H9 (cell line): ENCODE measurements at regions not wholly inside any gene's neighbourhood (a gene's known extent, or its start where the extent isn't known, plus 50 kb on each side); places are given as distances from the start of the nearest gene placed in this dataset.
A peak's percentile ranks its signal among the peaks of the same experiment; 100 is the strongest.

Experiments used
- DNase-seq: peaks from one replicate; pipeline ENCODE4 v3.0.0-alpha.2; 2017
- H2AFZ ChIP-seq: one replicate; pipeline ENCODE4 v1.6.1; 2013; ENCODE audit warnings: mild to moderate bottlenecking, low read length, control low read depth, moderate library complexity
- H2AK5ac ChIP-seq: 2 replicates; pipeline ENCODE4 v1.6.1; 2013; ENCODE audit warnings: low read length, control low read depth, mixed read lengths; ENCODE audit not compliant: insufficient read length
- H2BK120ac ChIP-seq: one replicate; pipeline ENCODE4 v1.6.1; 2013; ENCODE audit warnings: low read depth, mild to moderate bottlenecking, low read length, control low read depth, inconsistent platforms; ENCODE audit not compliant: poor library complexity, severe bottlenecking
- H2BK12ac ChIP-seq: 2 replicates; pipeline ENCODE4 v1.6.1; 2013; ENCODE audit warnings: low read length, control low read depth, mixed read lengths, low read depth; ENCODE audit not compliant: insufficient read length
- H2BK15ac ChIP-seq: 2 replicates; pipeline ENCODE4 v1.6.1; 2013; ENCODE audit warnings: low read depth, low read length, control low read depth
- H2BK20ac ChIP-seq: one replicate; pipeline ENCODE4 v1.6.1; 2013; ENCODE audit warnings: low read depth, mild to moderate bottlenecking, low read length, control low read depth, inconsistent platforms; ENCODE audit not compliant: poor library complexity, severe bottlenecking
- H2BK5ac ChIP-seq: 2 replicates; pipeline ENCODE4 v1.6.1; 2013; ENCODE audit warnings: low read length, control low read depth, mixed read lengths; ENCODE audit not compliant: insufficient read length
- H3K14ac ChIP-seq: 2 replicates; pipeline ENCODE4 v1.6.1; 2013; ENCODE audit warnings: low read length, control low read depth; ENCODE audit not compliant: insufficient read depth
- H3K18ac ChIP-seq: 2 replicates; pipeline ENCODE4 v1.6.1; 2013; ENCODE audit warnings: low read depth, mild to moderate bottlenecking, mixed read lengths, low read length, control low read depth; ENCODE audit not compliant: insufficient read length
- H3K23ac ChIP-seq: 2 replicates; pipeline ENCODE4 v1.6.1; 2013; ENCODE audit warnings: low read length, control low read depth, mixed read lengths, low read depth; ENCODE audit not compliant: insufficient read length
- H3K23me2 ChIP-seq: 2 replicates; pipeline ENCODE4 v1.6.1; 2013; ENCODE audit warnings: low read depth, mild to moderate bottlenecking, mixed read lengths, low read length, control low read depth; ENCODE audit not compliant: insufficient read length, poor library complexity, severe bottlenecking
- H3K27ac ChIP-seq: 2 replicates; pipeline ENCODE4 v1.5.1; 2013; ENCODE audit warnings: low read length, control low read depth, mixed read lengths, low read depth; ENCODE audit not compliant: insufficient read length
- H3K27me3 ChIP-seq: 2 replicates; pipeline ENCODE4 v1.6.1; 2013; ENCODE audit warnings: low read length, control low read depth, inconsistent platforms; ENCODE audit not compliant: insufficient read depth
- H3K4ac ChIP-seq: 2 replicates; pipeline ENCODE4 v1.6.1; 2013; ENCODE audit warnings: low read depth, mild to moderate bottlenecking, control low read depth, inconsistent platforms, low read length, moderate library complexity
- H3K4me1 ChIP-seq: 2 replicates; pipeline ENCODE4 v1.6.1; 2013; ENCODE audit warnings: low read length, control low read depth, inconsistent platforms; ENCODE audit not compliant: insufficient read depth
- H3K4me2 ChIP-seq: 2 replicates; pipeline ENCODE4 v1.6.1; 2013; ENCODE audit warnings: low read length, control low read depth, mixed read lengths; ENCODE audit not compliant: insufficient read length, insufficient read depth
- H3K56ac ChIP-seq: 2 replicates; pipeline ENCODE4 v1.6.1; 2013; ENCODE audit warnings: low read depth, mild to moderate bottlenecking, mixed read lengths, low read length, control low read depth; ENCODE audit not compliant: insufficient read length
- H3K79me1 ChIP-seq: 2 replicates; pipeline ENCODE4 v1.6.1; 2013; ENCODE audit warnings: low read depth, mild to moderate bottlenecking, moderate library complexity, low read length, control low read depth, inconsistent platforms; ENCODE audit not compliant: insufficient read depth, poor library complexity, severe bottlenecking
- H3K79me2 ChIP-seq: 2 replicates; pipeline ENCODE4 v1.6.1; 2013; ENCODE audit warnings: low read length, control low read depth, inconsistent platforms; ENCODE audit not compliant: insufficient read depth
- H3K9ac ChIP-seq: 2 replicates; pipeline ENCODE4 v1.6.1; 2013; ENCODE audit warnings: low read length, control low read depth, mixed read lengths; ENCODE audit not compliant: insufficient read length; ENCODE audit errors: extremely low read depth
- H3K9me3 ChIP-seq: one replicate; pipeline ENCODE4 v1.6.1; 2013; ENCODE audit warnings: low read depth, low read length, inconsistent platforms; ENCODE audit not compliant: control insufficient read depth
- H3T11ph ChIP-seq: one replicate; pipeline ENCODE4 v1.6.1; 2013; ENCODE audit warnings: mild to moderate bottlenecking, low read length, control low read depth, inconsistent platforms
- H4K20me1 ChIP-seq: one replicate; pipeline ENCODE4 v1.6.1; 2013; ENCODE audit not compliant: control insufficient read depth, insufficient read length, insufficient read depth
- H4K5ac ChIP-seq: 2 replicates; pipeline ENCODE4 v1.6.1; 2013; ENCODE audit warnings: low read depth, mild to moderate bottlenecking, mixed read lengths, low read length, control low read depth; ENCODE audit not compliant: insufficient read length
- H4K8ac ChIP-seq: replicated peaks from 2 replicates; pipeline ENCODE4 v1.6.1; 2013; ENCODE audit warnings: low read length, control low read depth, mixed read lengths, low read depth; ENCODE audit not compliant: insufficient read length
- H4K91ac ChIP-seq: 2 replicates; pipeline ENCODE4 v1.6.1; 2013; ENCODE audit warnings: low read depth, mild to moderate bottlenecking, moderate library complexity, mixed read lengths, low read length, control low read depth; ENCODE audit not compliant: insufficient read length
- H3K27ac Mint-ChIP-seq, 3 experiments: 2 replicates in 2 of 3; 3 replicates in 1 of 3; pipeline ENCODE4 v1.8.0; 2020 to 2021; ENCODE audit warnings: mixed read lengths in 3 of 3, mild to moderate bottlenecking in 1 of 3, moderate library complexity in 1 of 3
- H3K27me3 Mint-ChIP-seq: 2 replicates; pipeline ENCODE4 v1.8.0; 2021; ENCODE audit warnings: low read depth, mild to moderate bottlenecking, moderate library complexity, mixed read lengths
- H3K36me3 Mint-ChIP-seq, 3 experiments: 2 replicates in 2 of 3; 3 replicates in 1 of 3; pipeline ENCODE4 v1.8.0; 2020 to 2021; ENCODE audit warnings: low read depth in 3 of 3, mixed read lengths in 3 of 3; ENCODE audit not compliant: insufficient read depth in 1 of 3
- H3K4me1 Mint-ChIP-seq, 2 experiments: 2 replicates each; pipeline ENCODE4 v1.8.0; 2020; ENCODE audit warnings: mixed read lengths in 2 of 2
- H3K4me3 Mint-ChIP-seq, 2 experiments: 2 replicates in 1 of 2; 3 replicates in 1 of 2; pipeline ENCODE4 v1.8.0; 2020 to 2021; ENCODE audit warnings: mild to moderate bottlenecking in 2 of 2, mixed read lengths in 2 of 2, moderate library complexity in 1 of 2
- H3K9me3 Mint-ChIP-seq, 2 experiments: 2 replicates in 1 of 2; 3 replicates in 1 of 2; pipeline ENCODE4 v1.8.0; 2020; ENCODE audit warnings: mild to moderate bottlenecking in 2 of 2, mixed read lengths in 2 of 2, moderate library complexity in 1 of 2
- WGBS: extraction: QIAGEN DNeasy Blood & Tissue Kit; methylation state at CpG from one replicate; pipeline ENCODE4 v1.1.7; 2013; ENCODE audit warnings: missing lambda C conversion rate, low lambda C conversion rate, mixed read lengths; ENCODE audit not compliant: insufficient read length; ENCODE audit errors: extremely low coverage; 5-methylcytosine and 5-hydroxymethylcytosine counted together
- TF ChIP-seq, protein P1 (sequence below): fragments of 200-600 bp; sonication (generic); conservative IDR thresholded peaks from 3 replicates; pipeline ENCODE4 v1.8.0; 2021; ENCODE audit warnings: antibody characterized with exemption, mild to moderate bottlenecking

- Histone ChIP-seq H3K27ac (no peak overlapping the region), H2AK5ac (no peak overlapping the region)
- TF ChIP-seq, protein P1, sequence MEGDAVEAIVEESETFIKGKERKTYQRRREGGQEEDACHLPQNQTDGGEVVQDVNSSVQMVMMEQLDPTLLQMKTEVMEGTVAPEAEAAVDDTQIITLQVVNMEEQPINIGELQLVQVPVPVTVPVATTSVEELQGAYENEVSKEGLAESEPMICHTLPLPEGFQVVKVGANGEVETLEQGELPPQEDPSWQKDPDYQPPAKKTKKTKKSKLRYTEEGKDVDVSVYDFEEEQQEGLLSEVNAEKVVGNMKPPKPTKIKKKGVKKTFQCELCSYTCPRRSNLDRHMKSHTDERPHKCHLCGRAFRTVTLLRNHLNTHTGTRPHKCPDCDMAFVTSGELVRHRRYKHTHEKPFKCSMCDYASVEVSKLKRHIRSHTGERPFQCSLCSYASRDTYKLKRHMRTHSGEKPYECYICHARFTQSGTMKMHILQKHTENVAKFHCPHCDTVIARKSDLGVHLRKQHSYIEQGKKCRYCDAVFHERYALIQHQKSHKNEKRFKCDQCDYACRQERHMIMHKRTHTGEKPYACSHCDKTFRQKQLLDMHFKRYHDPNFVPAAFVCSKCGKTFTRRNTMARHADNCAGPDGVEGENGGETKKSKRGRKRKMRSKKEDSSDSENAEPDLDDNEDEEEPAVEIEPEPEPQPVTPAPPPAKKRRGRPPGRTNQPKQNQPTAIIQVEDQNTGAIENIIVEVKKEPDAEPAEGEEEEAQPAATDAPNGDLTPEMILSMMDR, result no peak
These were observed 777.3 kb downstream of the PCDH18 start for GRCh38 chr4:136754810-136755530.

More at GRCh38 chr4:136754810-136755530, 777.3 kb downstream of the PCDH18 start:
- DNase-seq, result no peak
- no peak overlapping the region for H4K5ac ChIP-seq
- no peaks in the 10 kb centered on the region for H3K27me3 ChIP-seq
- H3K4ac ChIP-seq, result no peak overlapping the region
- H3K4me2 ChIP-seq, result no peak overlapping the region
- no peak overlapping the region for H4K8ac ChIP-seq
- no peak overlapping the region for H3K56ac ChIP-seq
- no peak overlapping the region for H3K9ac ChIP-seq
- H2BK120ac ChIP-seq, result no peak overlapping the region
- no CpG with 5 or more reads among the region's 2 CpGs for WGBS
- no peaks in the 10 kb centered on the region for H3K27me3 Mint-ChIP-seq
- H3K27ac Mint-ChIP-seq, result 0 out of 7 replicates have a peak overlapping the region, but pooled peaks of 1 of the 3 experiments have one; percentile 52
- no peaks in the 10 kb centered on the region for H3K79me2 ChIP-seq
- no peaks in the 10 kb centered on the region for H4K20me1 ChIP-seq
- no peak overlapping the region for H2BK20ac ChIP-seq
- no peak overlapping the region for H3K18ac ChIP-seq
- H3K4me1 ChIP-seq, result peaks cover 8% of the 10 kb centered on the region; the same call in 1 of the 2 replicates
- H2BK12ac ChIP-seq, result no peak overlapping the region
- H3K9me3 Mint-ChIP-seq, result peaks cover 3 to 4% of the 10 kb centered on the region in 2 experiments; a peak in 4 of 5 replicates
- H3K79me1 ChIP-seq, result no peaks in the 10 kb centered on the region
- peaks cover 2% of the 10 kb centered on the region for H3K9me3 ChIP-seq
- no peak overlapping the region for H2BK5ac ChIP-seq
- H3K14ac ChIP-seq, result no peak overlapping the region
- H2BK15ac ChIP-seq, result no peak overlapping the region
- no peak overlapping the region for H3T11ph ChIP-seq
- no peak overlapping the region for H4K91ac ChIP-seq
- H3K36me3 Mint-ChIP-seq, result peaks cover 4 to 9% (median 5%) of the 10 kb centered on the region in 3 experiments
- H3K4me3 Mint-ChIP-seq, result no peak overlapping the region
- peaks cover 28% of the 10 kb centered on the region in 2 experiments for H3K4me1 Mint-ChIP-seq
- no peak overlapping the region for H2AFZ ChIP-seq
- H3K23ac ChIP-seq, result no peak overlapping the region
- no peaks in the 10 kb centered on the region for H3K23me2 ChIP-seq
